GM12878 (cell line): ENCODE measurements at regions not wholly inside any gene's neighbourhood (a gene's known extent, or its start where the extent isn't known, plus 50 kb on each side); places are given as distances from the start of the nearest gene placed in this dataset.

Source experiments
- ATAC-seq: fragments of 200-7000 bp; cut with Tn5 transposase; 3 replicates; pipeline ENCODE4 v1.9.1; 2020; ENCODE audit warnings: mild to moderate bottlenecking, moderate library complexity
- BruUV-seq: library from RNA; stranded (reverse); fragments of 400-500 nt; replicated peaks from 2 replicates; lab custom pipeline; 2021; lab: Mats Ljungman, UMichigan
- CTCF ChIA-PET: fragments of 300-600 bp; sonication (Branson Sonifier 250); formaldehyde crosslinking; extraction: SDS; loops from one replicate; lab custom pipeline; 2021; ENCODE audit warnings: inconsistent platforms; lab: Yijun Ruan, JAX
- POLR2A ChIA-PET: fragments of 350-600 bp; formaldehyde crosslinking; extraction: SDS; loops from one replicate; lab custom pipeline; 2021; ENCODE audit warnings: inconsistent platforms; lab: Charles Lee
- RAD21 ChIA-PET: fragments of 300-600 bp; sonication (Branson Sonifier 250); formaldehyde crosslinking; loops from one replicate; lab custom pipeline; 2023; ENCODE audit warnings: antibody characterized with exemption; ENCODE audit not compliant: unreplicated experiment; lab: Charles Lee
- SMC1A ChIA-PET: fragments of 300-600 bp; sonication (Branson Sonifier 250); formaldehyde crosslinking; loops from one replicate; lab custom pipeline; 2023; ENCODE audit not compliant: unreplicated experiment, uncharacterized antibody; lab: Charles Lee
- DNase-seq: peaks from one replicate; pipeline ENCODE4 v3.0.0-alpha.2; 2011; ENCODE audit warnings: low read depth, low spot score
- FAIRE-seq: peaks from 3 replicates; lab custom pipeline; 2011; peaks lifted over from hg19 to GRCh38; lab: Jason Lieb, UNC
- H2AFZ ChIP-seq: 2 replicates; pipeline ENCODE4 v1.6.0; 2011; ENCODE audit warnings: low read depth, low read length, control low read depth; ENCODE audit not compliant: control insufficient read depth
- H3K27ac ChIP-seq: 2 replicates; pipeline ENCODE4 v1.5.1; 2011; ENCODE audit warnings: control low read depth; ENCODE audit not compliant: control insufficient read depth, insufficient read depth
- H3K27me3 ChIP-seq, 2 experiments: replicated peaks in 1 of 2; 2 replicates each; pipeline versions ENCODE4 v1.6.0 to v1.6.1; 2011; ENCODE audit warnings: low read length in 1 of 2; ENCODE audit not compliant: control insufficient read depth in 2 of 2, insufficient read depth in 2 of 2
- H3K36me3 ChIP-seq, 2 experiments: 2 replicates each; pipeline ENCODE4 v1.5.1; 2011; ENCODE audit warnings: low read length in 1 of 2; ENCODE audit not compliant: control insufficient read depth in 2 of 2, insufficient read depth in 2 of 2
- H3K4me1 ChIP-seq: 2 replicates; pipeline ENCODE4 v1.6.1; 2011; ENCODE audit warnings: mild to moderate bottlenecking, low read length, moderate library complexity, mixed read lengths; ENCODE audit not compliant: control insufficient read depth, insufficient read depth
- H3K4me2 ChIP-seq: 2 replicates; pipeline ENCODE4 v1.6.0; 2011; ENCODE audit warnings: control low read depth; ENCODE audit not compliant: control insufficient read depth, insufficient read depth
- H3K4me3 ChIP-seq: fragments of 200-600 bp; sonication (generic); 2 replicates; pipeline ENCODE4 v1.5.1; 2016
- H3K79me2 ChIP-seq: 2 replicates; pipeline ENCODE4 v1.6.0; 2011; ENCODE audit warnings: low read length; ENCODE audit not compliant: control insufficient read depth, insufficient read depth
- H3K9ac ChIP-seq: 2 replicates; pipeline ENCODE4 v1.8.0; 2011; ENCODE audit warnings: low read length, control low read depth, mixed read lengths; ENCODE audit not compliant: control insufficient read depth, insufficient read depth
- H3K9me3 ChIP-seq: replicated peaks from 3 replicates; pipeline ENCODE4 v1.5.1; 2011; ENCODE audit warnings: mild to moderate bottlenecking, low read length; ENCODE audit not compliant: control insufficient read depth, insufficient read depth
- H4K20me1 ChIP-seq: 2 replicates; pipeline ENCODE4 v1.6.0; 2011; ENCODE audit not compliant: control insufficient read depth, insufficient read depth
- FOS ChIP-seq: IDR thresholded peaks from 3 replicates; pipeline ENCODE4 v1.6.1; 2011; ENCODE audit warnings: borderline replicate concordance; ENCODE audit not compliant: insufficient read length; ENCODE audit errors: extremely low read depth
- HDGF ChIP-seq: fragments of 450-650 bp; IDR thresholded peaks from 2 replicates; pipeline ENCODE4 v1.6.1; 2016; ENCODE audit warnings: antibody characterized with exemption
- KAT2A ChIP-seq: conservative IDR thresholded peaks from 2 replicates; pipeline ENCODE4 v1.6.1; 2011; ENCODE audit warnings: low read depth, low read length; ENCODE audit not compliant: control insufficient read depth
- PKNOX1 ChIP-seq: fragments of 450-650 bp; IDR thresholded peaks from 2 replicates; pipeline ENCODE4 v1.6.1; 2016; ENCODE audit warnings: mild to moderate bottlenecking
- REST ChIP-seq: IDR thresholded peaks from 2 replicates; pipeline ENCODE4 v1.6.1; 2012; ENCODE audit warnings: mild to moderate bottlenecking, low read depth, low read length
- in situ Hi-C: fragments of 300-500 bp; cut with MboI; formaldehyde crosslinking; loops from 9 replicates; pipeline ENCODE4 v1.14.3; 2018; ENCODE audit warnings: mixed read lengths
- intact Hi-C: fragments of 100-400 bp; cut with micrococcal nuclease; formaldehyde crosslinking; loops from one replicate; pipeline ENCODE4 v1.14.2; 2022; ENCODE audit not compliant: unreplicated experiment

DNA sequence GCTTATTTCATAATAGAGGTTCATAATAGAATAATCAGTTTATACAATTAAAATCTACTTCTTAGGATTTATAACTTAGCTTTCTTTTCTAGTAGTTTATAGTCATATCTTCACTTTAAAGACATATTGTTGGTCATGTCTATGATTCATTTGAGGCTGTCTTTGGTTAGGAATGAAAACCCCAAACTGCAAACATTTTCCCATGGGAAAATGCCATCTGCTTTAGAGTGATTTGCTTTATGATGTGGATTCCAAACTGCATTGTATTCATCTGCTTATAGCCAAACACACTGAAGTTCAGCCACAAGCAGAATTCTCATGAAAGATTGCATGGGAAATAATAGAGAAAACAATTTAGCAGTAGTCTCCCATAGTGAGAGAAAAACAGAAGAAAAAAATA is 128.0 kb downstream of the RFPL4B start:
- CTCF ChIA-PET = no interaction called here
- H2AFZ ChIP-seq = no peak overlapping the region
- H3K4me1 ChIP-seq = no peaks in the 10 kb centered on the region
- POLR2A ChIA-PET = no interaction called here
- TF ChIP-seq HDGF = no peak
- no peak for TF ChIP-seq FOS
- TF ChIP-seq REST = no peak
- no peak for TF ChIP-seq PKNOX1
- TF ChIP-seq KAT2A = no peak
- H3K79me2 ChIP-seq = no peaks in the 10 kb centered on the region
- H3K27ac ChIP-seq = no peak overlapping the region
- BruUV-seq = no TSS peak
- no peaks in the 10 kb centered on the region for H3K27me3 ChIP-seq
- H4K20me1 ChIP-seq = no peaks in the 10 kb centered on the region
- H3K36me3 ChIP-seq = no peaks in the 10 kb centered on the region
- no peaks in the 10 kb centered on the region for H3K9me3 ChIP-seq
- in situ Hi-C loops = no loop called here
- FAIRE-seq (no peak), ATAC-seq (no peak), DNase-seq (no peak)
- intact Hi-C loops = no loop called here
- H3K4me2 ChIP-seq = no peak overlapping the region
- no peak overlapping the region for H3K4me3 ChIP-seq
- SMC1A ChIA-PET = interaction anchor here (1.5 kb wide), 1 partner anchor 35 kb away, joined by 3 read pairs; no protein-coding TSS in a partner anchor
- RAD21 ChIA-PET = no interaction called here
- no peak overlapping the region for H3K9ac ChIP-seq
